LNCAP (cell line): ENCODE measurements at regions not wholly inside any gene's neighbourhood (a gene's known extent, or its start where the extent isn't known, plus 50 kb on each side); places are given as distances from the start of the nearest gene placed in this dataset.

ENCODE experiments used
- CTCF ChIP-seq: fragments of 450-650 bp; IDR thresholded peaks from 2 replicates; pipeline ENCODE4 v1.5.1; 2017; ENCODE audit warnings: mild to moderate bottlenecking

DNA sequence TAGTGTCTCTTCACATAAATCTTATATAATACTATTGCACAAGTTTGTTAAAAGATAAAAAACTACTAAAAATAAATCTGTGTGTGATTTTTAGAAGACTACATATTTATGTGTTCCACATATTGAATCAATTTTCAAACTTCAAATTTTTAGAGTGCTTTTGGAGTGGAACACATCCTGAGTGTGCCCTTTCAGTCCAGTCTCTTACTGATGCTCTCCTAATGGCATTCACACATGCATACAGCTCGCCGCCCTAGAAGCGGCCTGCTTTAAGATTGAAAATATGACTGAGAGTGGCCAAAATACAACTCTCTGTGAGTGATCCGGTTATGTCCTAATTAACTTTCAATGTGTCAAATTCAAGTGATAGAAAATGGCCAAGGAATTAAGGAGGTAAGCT, 628.8 kb downstream of the ANKRD50 start:
- TF ChIP-seq CTCF: no peak

- no peak for TF ChIP-seq CTCF
Measured at GRCh38 chr4:124085561-124086180, 626.9 kb downstream of the ANKRD50 start.

DNA sequence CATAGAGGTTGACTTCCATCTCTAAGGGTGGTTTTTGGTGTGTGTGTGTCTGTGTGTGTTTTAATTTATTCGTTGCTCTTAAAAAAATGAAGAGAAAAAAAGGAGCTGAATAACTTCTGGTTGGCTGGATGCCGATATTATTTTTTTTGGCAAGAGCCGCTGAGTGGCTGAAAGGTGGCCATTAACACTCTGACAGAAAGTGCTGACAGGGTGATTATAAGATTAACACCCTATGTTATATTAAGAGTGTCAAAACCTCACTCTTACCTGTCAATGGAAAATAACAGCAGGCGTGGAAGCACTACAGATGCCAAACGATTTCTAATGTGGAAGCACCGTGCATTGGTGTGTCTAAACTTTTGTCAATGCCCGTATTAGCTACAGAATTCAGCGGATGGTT, 622.5 kb downstream of the ANKRD50 start:
- no peak for TF ChIP-seq CTCF

DNA sequence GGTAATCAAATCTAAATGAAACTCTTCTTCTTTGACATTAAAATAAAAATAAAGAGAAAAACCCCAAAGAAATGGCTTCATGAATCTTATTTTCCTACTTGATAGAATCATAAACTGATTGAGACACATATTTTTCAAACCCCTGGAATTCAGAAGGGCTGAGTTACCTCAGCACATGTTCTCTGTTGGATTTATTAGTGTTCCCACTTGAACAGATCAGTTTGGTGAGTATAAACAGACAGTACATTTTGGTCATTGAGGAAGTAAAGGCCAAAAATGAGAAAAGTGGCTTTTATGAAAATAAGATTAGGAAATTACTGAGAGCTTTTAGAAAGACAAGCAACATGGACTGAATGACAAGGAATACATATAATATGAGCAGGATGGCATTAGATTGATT, 620.4 kb downstream of the ANKRD50 start:
- TF ChIP-seq CTCF: no peak

GRCh38 chr4:124092541-124092984, 620.0 kb downstream of the ANKRD50 start:
- no peak for TF ChIP-seq CTCF

- no peak for TF ChIP-seq CTCF
Measured at GRCh38 chr4:124095621-124096020, 616.9 kb downstream of the ANKRD50 start.

- no peak for TF ChIP-seq CTCF
Measured at GRCh38 chr4:124096290-124096689, 616.2 kb downstream of the ANKRD50 start.

DNA sequence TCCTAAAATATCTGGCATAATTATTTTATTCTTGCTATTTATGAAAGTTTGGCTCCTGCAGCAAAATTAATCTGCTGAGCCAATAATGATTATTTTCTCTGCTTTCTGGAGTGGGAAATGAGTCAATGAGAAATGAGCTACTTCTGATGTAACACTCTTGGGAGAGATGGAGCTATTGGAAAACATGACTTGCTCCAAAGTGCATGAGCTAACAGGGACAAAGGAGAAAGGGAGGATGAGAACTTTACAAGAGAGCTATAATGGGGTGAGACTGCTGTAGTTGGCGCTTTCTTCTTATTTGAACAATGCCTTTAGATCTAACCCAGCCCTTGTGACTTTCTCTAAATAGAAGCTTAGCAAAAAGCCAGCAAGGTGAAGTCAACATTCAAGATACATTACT, 615.1 kb downstream of the ANKRD50 start:
- TF ChIP-seq CTCF: no peak
